ENCODE measurements at regions not wholly inside any gene's neighbourhood (a gene's known extent, or its start where the extent isn't known, plus 50 kb on each side); places are given as distances from the start of the nearest gene placed in this dataset.

- TF ChIP-seq, protein P1, sequence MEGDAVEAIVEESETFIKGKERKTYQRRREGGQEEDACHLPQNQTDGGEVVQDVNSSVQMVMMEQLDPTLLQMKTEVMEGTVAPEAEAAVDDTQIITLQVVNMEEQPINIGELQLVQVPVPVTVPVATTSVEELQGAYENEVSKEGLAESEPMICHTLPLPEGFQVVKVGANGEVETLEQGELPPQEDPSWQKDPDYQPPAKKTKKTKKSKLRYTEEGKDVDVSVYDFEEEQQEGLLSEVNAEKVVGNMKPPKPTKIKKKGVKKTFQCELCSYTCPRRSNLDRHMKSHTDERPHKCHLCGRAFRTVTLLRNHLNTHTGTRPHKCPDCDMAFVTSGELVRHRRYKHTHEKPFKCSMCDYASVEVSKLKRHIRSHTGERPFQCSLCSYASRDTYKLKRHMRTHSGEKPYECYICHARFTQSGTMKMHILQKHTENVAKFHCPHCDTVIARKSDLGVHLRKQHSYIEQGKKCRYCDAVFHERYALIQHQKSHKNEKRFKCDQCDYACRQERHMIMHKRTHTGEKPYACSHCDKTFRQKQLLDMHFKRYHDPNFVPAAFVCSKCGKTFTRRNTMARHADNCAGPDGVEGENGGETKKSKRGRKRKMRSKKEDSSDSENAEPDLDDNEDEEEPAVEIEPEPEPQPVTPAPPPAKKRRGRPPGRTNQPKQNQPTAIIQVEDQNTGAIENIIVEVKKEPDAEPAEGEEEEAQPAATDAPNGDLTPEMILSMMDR (IDR thresholded peaks at IDR 0.05; ENCODE audit: low read depth, low read length, missing control alignments), result no peak
- DNase-seq (ENCODE audit: low read depth), result no peak
- in situ Hi-C loops (cut with HindIII; ENCODE audit: low sequenced_read_pairs), result no loop called here
- H3K4me3 ChIP-seq (ENCODE audit: low read depth, low read length), result no peak overlapping the region
Observed at GRCh38 chr1:239056940-239057339, 329.4 kb upstream of the CHRM3 start.

DNA sequence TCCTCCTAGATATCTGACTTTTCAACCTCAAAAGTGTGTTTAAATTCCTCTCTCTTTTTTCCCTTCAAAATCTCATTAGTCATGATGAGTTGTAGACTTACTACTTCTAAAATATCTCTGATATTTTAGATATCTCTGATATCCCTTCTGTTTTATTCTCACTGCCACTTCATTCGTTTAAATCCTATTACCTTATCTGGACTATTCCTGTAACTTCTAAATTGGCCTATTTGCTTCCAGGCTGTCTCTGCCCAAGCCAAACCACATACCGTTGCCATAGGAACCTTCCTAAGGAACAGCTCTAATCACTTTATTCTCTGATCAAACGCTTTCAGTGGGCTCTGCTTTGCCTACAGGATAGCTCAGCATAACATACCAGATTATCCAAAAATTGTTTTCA, 333.1 kb upstream of the CHRM3 start:
- no peak overlapping the region for H3K4me3 ChIP-seq (ENCODE audit: low read depth, low read length)
- DNase-seq (ENCODE audit: low read depth), result no peak
- TF ChIP-seq, protein P1 (IDR thresholded peaks at IDR 0.05; ENCODE audit: low read depth, low read length, missing control alignments), result no peak
- in situ Hi-C loops (cut with HindIII; ENCODE audit: low sequenced_read_pairs), result no loop called here

- in situ Hi-C loops (cut with HindIII; ENCODE audit: low sequenced_read_pairs), result no loop called here
- TF ChIP-seq, protein P1 (IDR thresholded peaks at IDR 0.05; ENCODE audit: low read depth, low read length, missing control alignments), result no peak
- DNase-seq (ENCODE audit: low read depth), result no peak
- H3K4me3 ChIP-seq (ENCODE audit: low read depth, low read length), result no peak overlapping the region
Observed at GRCh38 chr1:239049571-239049970, 336.8 kb upstream of the CHRM3 start.

GRCh38 chr1:239044829-239045228, 341.5 kb upstream of the CHRM3 start:
- no peak overlapping the region for H3K4me3 ChIP-seq (ENCODE audit: low read depth, low read length)
- no peak for DNase-seq (ENCODE audit: low read depth)
- in situ Hi-C loops (cut with HindIII; ENCODE audit: low sequenced_read_pairs), result no loop called here
- TF ChIP-seq, protein P1 (IDR thresholded peaks at IDR 0.05; ENCODE audit: low read depth, low read length, missing control alignments), result no peak

DNA sequence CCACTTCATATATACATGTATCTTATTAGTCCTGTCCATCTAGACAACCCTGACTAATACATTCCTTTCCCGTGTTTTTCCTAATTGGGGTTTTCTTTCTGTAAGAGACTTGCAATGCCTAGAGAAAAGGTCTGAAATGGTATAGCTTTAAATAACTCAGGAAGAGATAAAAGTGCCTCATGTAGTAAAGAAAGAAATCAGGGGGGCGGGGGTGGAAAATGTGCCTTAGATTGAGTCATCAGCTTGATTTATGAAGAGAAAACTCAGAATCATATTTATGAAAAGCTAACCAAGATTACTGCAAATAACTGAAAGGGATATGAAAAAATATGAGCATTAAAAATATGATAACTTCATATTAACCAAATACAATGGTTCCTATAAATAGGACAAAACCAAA, 345.8 kb upstream of the CHRM3 start:
- DNase-seq (ENCODE audit: low read depth), result no peak
- TF ChIP-seq, protein P1 (IDR thresholded peaks at IDR 0.05; ENCODE audit: low read depth, low read length, missing control alignments), result no peak
- no peak overlapping the region for H3K4me3 ChIP-seq (ENCODE audit: low read depth, low read length)
- in situ Hi-C loops (cut with HindIII; ENCODE audit: low sequenced_read_pairs), result no loop called here

GRCh38 chr1:239031310-239031709, 355.1 kb upstream of the CHRM3 start:
- in situ Hi-C loops (cut with HindIII; ENCODE audit: low sequenced_read_pairs), result no loop called here
- TF ChIP-seq, protein P1 (IDR thresholded peaks at IDR 0.05; ENCODE audit: low read depth, low read length, missing control alignments), result no peak
- no peak for DNase-seq (ENCODE audit: low read depth)
- H3K4me3 ChIP-seq (ENCODE audit: low read depth, low read length), result no peak overlapping the region
